OCI-LY7 (cell line): ENCODE measurements at regions not wholly inside any gene's neighbourhood (a gene's known extent, or its start where the extent isn't known, plus 50 kb on each side); places are given as distances from the start of the nearest gene placed in this dataset.
A peak's percentile ranks its signal among the peaks of the same experiment; 100 is the strongest.

Source experiments
- BruUV-seq: library from RNA; stranded (reverse); fragments of 400-500 nt; replicated peaks from 2 replicates; lab custom pipeline; 2021; lab: Mats Ljungman, UMichigan
- CTCF ChIA-PET: fragments of 300-600 bp; sonication (Branson Sonifier 250); formaldehyde crosslinking; loops from one replicate; lab custom pipeline; 2022; ENCODE audit warnings: antibody characterized with exemption; ENCODE audit not compliant: unreplicated experiment; lab: Charles Lee
- POLR2A ChIA-PET: fragments of 300-600 bp; sonication (Branson Sonifier 250); formaldehyde crosslinking; loops from one replicate; lab custom pipeline; 2022; ENCODE audit warnings: antibody characterized with exemption; lab: Charles Lee
- DNase-seq: peaks from one replicate; pipeline ENCODE4 v3.0.0-alpha.2; 2015; ENCODE audit warnings: low spot score
- H2AFZ ChIP-seq: fragments of 200-600 bp; sonication (generic), shearing (Covaris generic); 2 replicates; pipeline ENCODE4 v1.6.1; 2014; ENCODE audit warnings: mild to moderate bottlenecking, antibody characterized with exemption, low read length, moderate library complexity
- H3K27ac ChIP-seq: fragments of 200-600 bp; sonication (generic); 2 replicates; pipeline ENCODE4 v1.5.1; 2014; ENCODE audit warnings: mixed run types, low read depth, mild to moderate bottlenecking, moderate library complexity, low read length, inconsistent platforms; ENCODE audit not compliant: poor library complexity, severe bottlenecking
- H3K36me3 ChIP-seq: fragments of 200-600 bp; sonication (generic); 2 replicates; pipeline ENCODE4 v1.6.1; 2014; ENCODE audit warnings: mild to moderate bottlenecking, antibody characterized with exemption, low read length, moderate library complexity, mixed read lengths; ENCODE audit not compliant: insufficient read depth
- H3K4me1 ChIP-seq: fragments of 200-600 bp; sonication (generic); 2 replicates; pipeline ENCODE4 v1.5.1; 2014; ENCODE audit warnings: mild to moderate bottlenecking, low read length; ENCODE audit not compliant: insufficient read depth, poor library complexity, severe bottlenecking
- H3K4me2 ChIP-seq: fragments of 200-600 bp; sonication (generic); 2 replicates; pipeline ENCODE4 v1.6.1; 2014; ENCODE audit warnings: mild to moderate bottlenecking, low read length
- H3K4me3 ChIP-seq: fragments of 200-600 bp; sonication (generic); 2 replicates; pipeline ENCODE4 v1.5.1; 2014; ENCODE audit warnings: mild to moderate bottlenecking, low read depth, low read length; ENCODE audit not compliant: poor library complexity, severe bottlenecking
- H3K79me2 ChIP-seq: fragments of 200-600 bp; sonication (generic); 2 replicates; pipeline ENCODE4 v1.6.1; 2016; ENCODE audit warnings: low read depth, mild to moderate bottlenecking, low read length, moderate library complexity, mixed read lengths; ENCODE audit not compliant: insufficient read depth
- H3K9me2 ChIP-seq: fragments of 200-600 bp; sonication (generic); 2 replicates; pipeline ENCODE4 v1.6.1; 2016; ENCODE audit warnings: mild to moderate bottlenecking, low read length, mixed read lengths; ENCODE audit not compliant: insufficient read depth
- H3K9me3 ChIP-seq: fragments of 200-600 bp; sonication (generic); 2 replicates; pipeline ENCODE4 v1.6.1; 2014; ENCODE audit warnings: mild to moderate bottlenecking, mixed run types, low read length, mixed read lengths
- H4K20me1 ChIP-seq: fragments of 200-600 bp; sonication (generic); 2 replicates; pipeline ENCODE4 v1.6.1; 2014; ENCODE audit warnings: mild to moderate bottlenecking, antibody characterized with exemption, low read length, moderate library complexity, mixed read lengths; ENCODE audit not compliant: insufficient read depth
- CTCF ChIP-seq: fragments of 200-600 bp; sonication (generic); conservative IDR thresholded peaks from 2 replicates; pipeline ENCODE4 v1.5.1; 2014; ENCODE audit warnings: mild to moderate bottlenecking, antibody characterized with exemption, low read length, moderate library complexity, mixed read lengths
- EZH2phosphoT487 ChIP-seq: fragments of 200-600 bp; sonication (generic); IDR thresholded peaks from 2 replicates; pipeline ENCODE4 v1.6.1; 2018; ENCODE audit warnings: low read depth, borderline replicate concordance, mild to moderate bottlenecking, mixed run types, antibody characterized with exemption, low read length, moderate library complexity, mixed read lengths
- intact Hi-C: fragments of 100-400 bp; cut with micrococcal nuclease; formaldehyde crosslinking; loops from one replicate; pipeline ENCODE4 v1.10.0; 2022; ENCODE audit not compliant: unreplicated experiment

DNA sequence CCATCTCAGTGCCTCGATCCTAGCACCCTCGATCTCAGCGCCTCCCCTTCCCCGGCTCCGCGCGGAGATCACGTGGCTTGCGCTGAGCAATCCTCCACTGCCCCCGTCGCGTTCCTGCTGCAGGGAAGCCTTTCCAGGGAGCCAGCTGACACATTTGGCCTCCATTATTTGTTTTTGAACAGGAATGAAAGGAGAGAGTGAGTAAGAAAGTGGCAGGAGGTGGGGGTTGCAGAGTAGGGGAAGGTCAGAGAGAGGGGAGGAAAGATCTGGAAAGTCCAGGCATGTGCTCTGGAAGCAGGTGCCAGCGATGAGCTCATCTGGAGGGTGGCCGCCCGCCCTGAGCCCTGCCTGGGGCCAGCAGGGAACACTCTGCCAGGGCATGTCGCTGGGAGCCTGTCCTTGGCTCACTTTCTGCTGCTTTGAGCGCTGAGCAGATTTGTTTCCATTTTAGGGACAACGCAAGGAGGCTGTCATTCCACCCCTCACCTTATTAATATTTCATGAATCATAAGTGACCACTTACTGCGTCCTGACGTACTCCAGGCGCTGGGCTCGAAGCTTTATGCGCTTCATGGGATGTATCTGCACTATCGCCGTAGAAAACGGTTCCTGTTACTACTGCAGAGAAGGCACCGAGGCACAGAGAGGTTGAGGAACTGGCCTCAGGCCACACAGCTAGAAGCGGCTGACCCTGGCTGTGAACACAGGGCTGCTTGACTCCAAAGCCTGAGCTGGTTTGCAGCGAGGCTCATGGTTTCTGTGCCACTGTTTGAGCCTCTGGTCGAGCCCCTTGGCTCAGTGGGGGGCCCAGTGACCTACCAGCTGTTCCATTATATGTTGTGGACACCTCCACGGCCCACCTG lies 283.1 kb downstream of the SEC14L1 start:
- Histone ChIP-seq H3K27ac (peak overlapping the region; percentile 65), H3K4me1 (peaks cover 71% of the 10 kb centered on the region)

DNA sequence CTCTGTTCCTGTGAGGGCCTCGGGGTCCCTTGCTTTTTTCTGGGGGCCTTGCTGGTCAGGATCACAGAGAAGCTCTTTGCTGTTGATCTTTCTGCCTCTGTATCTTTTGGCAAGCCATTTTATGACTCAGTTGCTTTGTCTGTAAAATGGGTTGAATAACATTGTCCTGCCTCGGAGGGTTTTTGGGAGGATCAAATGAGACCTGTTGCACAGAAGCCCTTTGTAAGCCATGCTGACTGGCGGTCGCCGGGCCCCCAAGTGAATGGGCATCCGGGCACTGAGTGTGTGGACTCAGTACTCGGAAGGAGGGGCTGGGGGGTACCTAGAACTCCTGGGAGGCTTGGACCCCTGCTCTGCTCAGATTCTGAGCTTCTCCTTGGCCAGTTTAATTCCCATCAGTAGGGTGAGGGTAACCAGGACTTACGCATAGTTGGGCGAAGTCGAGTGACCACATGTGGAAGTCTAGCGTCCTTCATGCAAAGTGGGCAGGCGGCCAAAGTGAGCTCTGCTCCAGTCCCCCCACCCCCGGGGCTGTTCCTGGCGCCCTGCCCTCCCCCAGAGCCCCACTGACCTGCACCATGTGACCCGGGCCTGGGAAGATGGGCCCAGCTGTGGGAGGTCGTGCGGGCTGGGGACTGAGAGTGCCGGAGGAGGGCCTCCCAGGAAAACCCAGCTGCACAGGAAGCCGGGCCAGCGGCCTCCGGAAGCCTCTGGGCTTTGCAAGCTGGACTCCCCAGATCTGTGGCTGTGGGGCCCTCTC lies 284.0 kb downstream of the SEC14L1 start:
- Histone ChIP-seq H3K79me2 (no peaks in the 10 kb centered on the region), H3K4me3 (no peak overlapping the region), H3K9me2 (no peaks in the 10 kb centered on the region), H3K27ac (peak overlapping the region; percentile 65), H3K4me2 (peak overlapping the region; percentile 31), H3K9me3 (no peaks in the 10 kb centered on the region), H3K4me1 (peaks cover 76% of the 10 kb centered on the region), H3K36me3 (no peaks in the 10 kb centered on the region), H4K20me1 (no peaks in the 10 kb centered on the region), H2AFZ (no peak overlapping the region)
- TF ChIP-seq EZH2phosphoT487 (no peak), CTCF (no peak)
- POLR2A ChIA-PET, result interaction anchor here (0.5 to 2.0 kb wide), 10 partner anchors 12 to 309 kb away, joined by 3 to 11 read pairs (median 4); no protein-coding TSS in a partner anchor
- DNase-seq, result peak; percentile 45
- intact Hi-C loops, result no loop called here
- no TSS peak for BruUV-seq
- CTCF ChIA-PET, result interaction anchor here (0.9 to 2.2 kb wide), 3 partner anchors 24 to 100 kb away, joined by 3 to 8 read pairs (median 5); no protein-coding TSS in a partner anchor

More for the DNA sequence above, 283.1 kb downstream of the SEC14L1 start:
- Histone ChIP-seq H3K9me3 (no peaks in the 10 kb centered on the region), H3K79me2 (no peaks in the 10 kb centered on the region), H2AFZ (no peak overlapping the region), H3K4me3 (no peak overlapping the region), H3K36me3 (no peaks in the 10 kb centered on the region), H3K4me2 (no peak overlapping the region), H4K20me1 (no peaks in the 10 kb centered on the region), H3K9me2 (no peaks in the 10 kb centered on the region)
- TF ChIP-seq EZH2phosphoT487 (no peak), CTCF (no peak)
- intact Hi-C loops, result no loop called here
- no TSS peak for BruUV-seq
- DNase-seq, result no peak
- POLR2A ChIA-PET, result interaction anchor here (1.0 to 1.9 kb wide), 2 partner anchors 18 to 31 kb away, joined by 3 to 7 read pairs; no protein-coding TSS in a partner anchor
- CTCF ChIA-PET, result interaction anchor here (2.2 kb wide), 1 partner anchor 23 kb away, joined by 8 read pairs; no protein-coding TSS in a partner anchor
